ENCODE measurements at regions not wholly inside any gene's neighbourhood (a gene's known extent, or its start where the extent isn't known, plus 50 kb on each side); places are given as distances from the start of the nearest gene placed in this dataset.

- TF ChIP-seq MAX (IDR thresholded peaks at IDR 0.05) (no peak), TAF1 (conservative IDR thresholded peaks at IDR 0.05) (no peak), CTCF (IDR thresholded peaks at IDR 0.05; ENCODE audit: low read depth, low read length, missing input control) (no peak), SP1 (IDR thresholded peaks at IDR 0.05) (no peak), ATF3 (IDR thresholded peaks at IDR 0.05) (no peak), REST (IDR thresholded peaks at IDR 0.05) (no peak), GABPA (IDR thresholded peaks at IDR 0.05 in 1 of 2, conservative IDR thresholded peaks at IDR 0.05 in 1 of 2) (no peak), YY1 (IDR thresholded peaks at IDR 0.05) (no peak), HNF4G (IDR thresholded peaks at IDR 0.05) (no peak), FOXA1 (IDR thresholded peaks at IDR 0.05) (no peak), EGR1 (IDR thresholded peaks at IDR 0.05; ENCODE audit: low read depth in 2 of 2) (no peak)
Measured at GRCh38 chr15:24877174-24877573, 77.6 kb upstream of the SNRPN start.

All from liver (tissue), 3 donors.